ENCODE measurements at regions not wholly inside any gene's neighbourhood (a gene's known extent, or its start where the extent isn't known, plus 50 kb on each side); places are given as distances from the start of the nearest gene placed in this dataset.

- no peaks in the 10 kb centered on the region for H3K36me3 ChIP-seq
- no peak for DNase-seq
Measured at GRCh38 chr13:99118179-99118578, 82.5 kb upstream of the UBAC2 start.

DNA sequence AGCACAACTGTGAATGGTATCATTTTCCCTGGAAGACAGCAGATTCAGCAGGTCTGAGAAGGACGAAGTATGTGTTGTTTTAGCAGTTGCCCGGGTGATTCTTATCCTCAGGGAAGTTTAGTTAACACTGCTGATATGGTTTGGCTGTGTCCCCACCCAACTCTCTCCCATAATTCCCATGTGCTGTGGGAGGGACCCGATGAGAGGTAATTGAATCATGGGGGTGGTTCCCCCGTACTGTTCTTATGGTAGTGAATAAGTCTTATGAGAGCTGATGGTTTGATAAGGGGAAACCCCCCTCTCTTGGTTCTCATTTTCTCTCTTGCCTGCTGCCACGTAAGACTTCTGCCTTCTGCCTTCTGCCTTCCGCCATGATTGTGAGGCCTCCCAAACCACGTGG is 81.0 kb upstream of the UBAC2 start:
- Histone ChIP-seq H3K4me1 (no peaks in the 10 kb centered on the region), H3K27ac (no peak overlapping the region), H3K4me3 (no peak overlapping the region), H3K36me3 (no peaks in the 10 kb centered on the region), H3K27me3 (no peaks in the 10 kb centered on the region), H3K9me3 (no peaks in the 10 kb centered on the region)
- DNase-seq, result no peak
- TF ChIP-seq POLR2AphosphoS5 (IDR thresholded peaks at IDR 0.05) (no peak), POLR2A (IDR thresholded peaks at IDR 0.05) (no peak), CTCF (IDR thresholded peaks at IDR 0.05) (no peak), EP300 (IDR thresholded peaks at IDR 0.05) (no peak)
- 53 to 85% methylated on average over 7 of the region's 7 CpGs for WGBS, 2 donors
- intact Hi-C loops (cut with DNase I), result no loop called here

More at GRCh38 chr13:99118179-99118578, 82.5 kb upstream of the UBAC2 start:
- Histone ChIP-seq H3K27ac (no peak overlapping the region), H3K9me3 (no peaks in the 10 kb centered on the region), H3K27me3 (no peaks in the 10 kb centered on the region), H3K4me3 (no peak overlapping the region), H3K4me1 (no peaks in the 10 kb centered on the region)
- intact Hi-C loops (cut with DNase I), result no loop called here
- 93% methylated on average over 8 of the region's 8 CpGs for WGBS, 2 donors
- TF ChIP-seq CTCF (IDR thresholded peaks at IDR 0.05) (no peak), POLR2AphosphoS5 (IDR thresholded peaks at IDR 0.05) (no peak), POLR2A (IDR thresholded peaks at IDR 0.05) (no peak), EP300 (IDR thresholded peaks at IDR 0.05) (no peak)

- no peaks in the 10 kb centered on the region for H3K4me1 ChIP-seq
- H3K9me3 ChIP-seq, result no peaks in the 10 kb centered on the region
- H3K27ac ChIP-seq, result no peak overlapping the region
- TF ChIP-seq POLR2AphosphoS5 (IDR thresholded peaks at IDR 0.05) (no peak), CTCF (IDR thresholded peaks at IDR 0.05) (no peak), POLR2A (IDR thresholded peaks at IDR 0.05) (no peak), EP300 (IDR thresholded peaks at IDR 0.05) (no peak)
- H3K4me3 ChIP-seq, result no peak overlapping the region
- no peaks in the 10 kb centered on the region for H3K36me3 ChIP-seq
- H3K27me3 ChIP-seq, result no peaks in the 10 kb centered on the region
- intact Hi-C loops (cut with DNase I), result no loop called here
- 96 to 97% methylated on average over 1 of the region's 1 CpG for WGBS, 2 donors
- DNase-seq, result no peak
Measured at GRCh38 chr13:99120751-99121150, 79.9 kb upstream of the UBAC2 start.

DNA sequence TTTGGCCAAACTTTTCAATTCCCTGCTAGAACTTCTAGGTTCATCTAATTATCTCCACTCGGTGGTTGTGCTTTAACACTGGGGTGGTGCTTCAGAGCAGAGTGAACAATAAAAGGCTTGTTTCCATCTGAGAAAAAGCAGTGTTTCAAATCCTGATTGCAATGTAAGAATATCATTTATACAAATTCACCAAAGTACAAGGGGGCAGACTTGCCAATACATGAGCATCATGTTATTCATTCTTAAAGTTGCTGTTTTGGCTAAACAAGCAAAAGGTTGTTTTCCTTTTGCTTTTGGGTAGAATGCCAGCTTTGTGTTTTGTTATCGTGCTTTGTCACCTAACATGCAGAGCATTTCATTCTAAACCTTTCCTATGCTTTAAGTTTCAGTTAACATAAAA is 78.5 kb upstream of the UBAC2 start:
- no peak for DNase-seq
- no peaks in the 10 kb centered on the region for H3K4me1 ChIP-seq
- H3K27me3 ChIP-seq, result no peaks in the 10 kb centered on the region
- H3K27ac ChIP-seq, result no peak overlapping the region
- no peaks in the 10 kb centered on the region for H3K36me3 ChIP-seq
- TF ChIP-seq CTCF (IDR thresholded peaks at IDR 0.05) (no peak), EP300 (IDR thresholded peaks at IDR 0.05) (no peak), POLR2AphosphoS5 (IDR thresholded peaks at IDR 0.05) (no peak), POLR2A (IDR thresholded peaks at IDR 0.05) (no peak)
- no peak overlapping the region for H3K4me3 ChIP-seq
- intact Hi-C loops (cut with DNase I), result no loop called here
- 39 to 64% methylated on average over 2 of the region's 2 CpGs for WGBS, 2 donors
- H3K9me3 ChIP-seq, result no peaks in the 10 kb centered on the region
